Activated naive CD8-positive, alpha-beta T cell treated with anti-CD3 and anti-CD28 coated beads for 36 hours (primary cell): ENCODE measurements at regions not wholly inside any gene's neighbourhood (a gene's known extent, or its start where the extent isn't known, plus 50 kb on each side); places are given as distances from the start of the nearest gene placed in this dataset.

Experiments used
- DNase-seq: peaks from one replicate; pipeline ENCODE4 v3.0.0; 2021
- H3K27ac Mint-ChIP-seq: one replicate; pipeline ENCODE4 v1.8.0; 2022; ENCODE audit warnings: mild to moderate bottlenecking, moderate library complexity, mixed read lengths
- H3K27me3 Mint-ChIP-seq: one replicate; pipeline ENCODE4 v1.8.0; 2022; ENCODE audit warnings: mild to moderate bottlenecking, mixed read lengths
- H3K36me3 Mint-ChIP-seq: one replicate; pipeline ENCODE4 v1.8.0; 2021; ENCODE audit warnings: mild to moderate bottlenecking, mixed read lengths
- H3K4me1 Mint-ChIP-seq: one replicate; pipeline ENCODE4 v1.8.0; 2021; ENCODE audit warnings: mixed read lengths
- H3K4me3 Mint-ChIP-seq: one replicate; pipeline ENCODE4 v1.8.0; 2022; ENCODE audit warnings: mild to moderate bottlenecking, moderate library complexity, mixed read lengths
- H3K9me3 Mint-ChIP-seq: one replicate; pipeline ENCODE4 v1.8.0; 2022; ENCODE audit warnings: mixed read lengths

DNA sequence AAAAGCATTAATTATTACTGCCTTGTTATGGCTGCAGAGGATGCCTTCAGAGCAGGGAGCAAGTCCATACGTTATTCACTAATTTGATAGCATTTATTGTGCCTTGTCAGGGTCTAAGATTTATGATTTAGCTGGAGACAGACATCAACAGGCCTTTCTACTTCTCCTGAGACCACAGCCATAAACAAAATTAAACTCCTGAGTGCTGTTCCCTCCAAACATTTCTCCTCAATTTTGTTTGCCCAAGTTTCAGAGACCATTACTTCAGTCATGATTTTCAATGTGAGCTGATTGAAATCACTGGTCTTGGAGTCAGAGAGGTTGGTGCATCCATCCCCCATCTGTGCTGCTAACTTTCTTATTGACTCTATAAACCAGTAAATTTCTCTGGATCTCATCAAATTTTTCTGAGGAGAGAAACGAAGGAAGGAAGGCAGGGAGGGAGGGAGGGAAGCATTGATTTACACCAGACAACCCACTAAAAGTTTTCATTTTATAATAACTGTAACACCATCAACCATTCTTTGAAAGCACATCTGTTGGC is 423.6 kb upstream of the CDH11 start:
- H3K27me3 Mint-ChIP-seq: no peaks in the 10 kb centered on the region
- no peaks in the 10 kb centered on the region for H3K36me3 Mint-ChIP-seq
- peaks cover 1% of the 10 kb centered on the region for H3K9me3 Mint-ChIP-seq
- H3K4me1 Mint-ChIP-seq: no peaks in the 10 kb centered on the region
- no peak for DNase-seq
- no peak overlapping the region for H3K27ac Mint-ChIP-seq
- H3K4me3 Mint-ChIP-seq: no peak overlapping the region

- no peak for DNase-seq
- Mint-ChIP-seq H3K4me1 (no peaks in the 10 kb centered on the region), H3K9me3 (peaks cover 1% of the 10 kb centered on the region), H3K27ac (no peak overlapping the region), H3K4me3 (no peak overlapping the region), H3K36me3 (no peaks in the 10 kb centered on the region), H3K27me3 (no peaks in the 10 kb centered on the region)
Measured at GRCh38 chr16:65543781-65544740, 422.2 kb upstream of the CDH11 start.

DNA sequence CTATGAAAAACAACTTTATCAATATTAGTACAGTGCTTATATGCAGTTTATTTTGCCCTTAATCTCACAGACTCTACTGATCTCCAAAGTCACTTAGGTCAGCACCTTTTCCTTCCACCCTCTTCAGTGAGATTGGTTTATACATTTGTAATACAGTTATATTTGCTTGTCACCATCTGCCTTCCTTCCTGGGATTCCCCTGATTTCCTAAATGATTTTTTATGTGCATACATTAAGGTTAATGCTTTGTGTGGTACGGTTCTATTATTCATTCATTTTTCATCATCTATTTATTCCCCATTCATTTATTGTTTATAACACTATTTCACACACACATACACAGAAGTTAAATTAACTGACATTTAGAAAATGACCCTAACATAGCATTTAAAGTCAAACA is 419.8 kb upstream of the CDH11 start:
- no peak overlapping the region for H3K27ac Mint-ChIP-seq
- H3K4me1 Mint-ChIP-seq: no peaks in the 10 kb centered on the region
- no peaks in the 10 kb centered on the region for H3K27me3 Mint-ChIP-seq
- H3K9me3 Mint-ChIP-seq: peaks cover 3% of the 10 kb centered on the region
- peaks cover 2% of the 10 kb centered on the region for H3K36me3 Mint-ChIP-seq
- no peak overlapping the region for H3K4me3 Mint-ChIP-seq
- DNase-seq: no peak

- no peak for DNase-seq
- Mint-ChIP-seq H3K36me3 (peaks cover 2% of the 10 kb centered on the region), H3K4me1 (no peaks in the 10 kb centered on the region), H3K4me3 (no peak overlapping the region), H3K9me3 (peaks cover 5% of the 10 kb centered on the region), H3K27me3 (no peaks in the 10 kb centered on the region), H3K27ac (no peak overlapping the region)
Measured at GRCh38 chr16:65540901-65541300, 419.0 kb upstream of the CDH11 start.

DNA sequence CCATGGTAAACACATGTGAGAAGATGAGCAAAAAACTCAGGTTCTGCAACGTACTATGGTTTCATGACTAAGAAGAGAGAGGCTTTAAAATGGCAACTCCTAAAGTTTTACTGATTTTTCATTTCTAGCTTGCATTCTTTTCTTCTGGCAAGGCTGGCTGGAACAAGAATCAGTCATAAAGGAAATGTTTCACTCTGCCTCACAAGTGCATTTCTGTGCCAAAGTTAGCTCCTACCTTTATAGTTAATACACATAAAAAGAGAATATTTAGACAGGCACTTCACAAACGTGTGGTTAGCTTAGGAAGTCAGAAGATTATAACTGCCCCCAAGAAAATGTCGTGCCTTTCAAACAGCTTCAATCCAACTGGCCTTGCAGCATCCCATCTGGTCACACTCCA is 417.1 kb upstream of the CDH11 start:
- Mint-ChIP-seq H3K9me3 (peaks cover 6% of the 10 kb centered on the region), H3K27ac (no peak overlapping the region), H3K4me1 (no peaks in the 10 kb centered on the region), H3K27me3 (no peaks in the 10 kb centered on the region), H3K4me3 (no peak overlapping the region), H3K36me3 (peaks cover 2% of the 10 kb centered on the region)
- DNase-seq: no peak

- Mint-ChIP-seq H3K27me3 (no peaks in the 10 kb centered on the region), H3K4me3 (no peak overlapping the region), H3K4me1 (no peaks in the 10 kb centered on the region), H3K36me3 (peaks cover 2% of the 10 kb centered on the region), H3K9me3 (peaks cover 4% of the 10 kb centered on the region), H3K27ac (no peak overlapping the region)
- DNase-seq: no peak
Measured at GRCh38 chr16:65537336-65537735, 415.5 kb upstream of the CDH11 start.

GRCh38 chr16:65534121-65534528 is 412.3 kb upstream of the CDH11 start:
- Mint-ChIP-seq H3K9me3 (peaks cover 7% of the 10 kb centered on the region), H3K4me3 (no peak overlapping the region), H3K36me3 (peaks cover 2% of the 10 kb centered on the region), H3K27me3 (no peaks in the 10 kb centered on the region), H3K27ac (no peak overlapping the region), H3K4me1 (no peaks in the 10 kb centered on the region)
- DNase-seq: no peak

DNA sequence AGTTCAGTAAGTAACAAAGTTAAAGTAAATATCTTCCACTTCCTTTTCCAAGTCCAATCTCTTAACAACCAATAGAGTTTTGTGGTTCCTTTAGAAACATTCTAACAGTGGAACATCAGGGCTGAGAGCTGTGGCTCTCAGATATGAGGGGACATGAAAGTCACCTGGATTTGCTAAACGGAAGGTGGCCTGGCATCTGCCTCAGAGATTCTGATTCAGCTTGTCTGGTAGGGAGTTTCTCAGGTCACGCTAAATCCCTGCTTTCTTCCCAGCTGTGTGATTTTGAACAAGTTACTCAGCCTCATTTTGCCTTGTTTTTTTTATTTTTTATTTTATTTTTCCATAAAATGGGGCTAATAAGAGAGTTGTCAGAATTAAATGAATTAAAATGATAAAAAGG is 411.0 kb upstream of the CDH11 start:
- H3K36me3 Mint-ChIP-seq: no peaks in the 10 kb centered on the region
- H3K27me3 Mint-ChIP-seq: no peaks in the 10 kb centered on the region
- DNase-seq: no peak
- H3K9me3 Mint-ChIP-seq: peaks cover 5% of the 10 kb centered on the region
- no peak overlapping the region for H3K4me3 Mint-ChIP-seq
- H3K4me1 Mint-ChIP-seq: no peaks in the 10 kb centered on the region
- H3K27ac Mint-ChIP-seq: no peak overlapping the region

DNA sequence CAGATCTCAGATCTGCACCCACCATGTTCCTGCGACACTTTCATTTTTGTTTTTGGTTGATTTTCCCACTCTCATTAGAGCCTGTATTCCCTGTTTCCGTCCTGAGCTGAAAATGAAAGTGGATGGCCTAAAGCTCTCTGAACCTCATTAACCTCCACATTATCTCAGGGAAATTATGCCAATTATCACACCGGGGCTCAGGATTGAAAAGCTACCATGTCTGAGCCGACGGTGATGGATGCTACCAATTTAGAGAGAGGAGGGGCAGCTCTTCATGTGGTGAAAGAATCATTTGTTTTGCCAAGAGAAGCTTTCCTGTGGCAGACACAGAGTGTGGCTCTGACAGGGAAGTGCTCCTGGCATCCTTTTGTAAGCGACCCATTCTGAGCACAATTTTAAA is 410.4 kb upstream of the CDH11 start:
- Mint-ChIP-seq H3K4me1 (no peaks in the 10 kb centered on the region), H3K27ac (no peak overlapping the region), H3K27me3 (no peaks in the 10 kb centered on the region), H3K4me3 (no peak overlapping the region), H3K36me3 (no peaks in the 10 kb centered on the region), H3K9me3 (peaks cover 5% of the 10 kb centered on the region)
- no peak for DNase-seq

DNA sequence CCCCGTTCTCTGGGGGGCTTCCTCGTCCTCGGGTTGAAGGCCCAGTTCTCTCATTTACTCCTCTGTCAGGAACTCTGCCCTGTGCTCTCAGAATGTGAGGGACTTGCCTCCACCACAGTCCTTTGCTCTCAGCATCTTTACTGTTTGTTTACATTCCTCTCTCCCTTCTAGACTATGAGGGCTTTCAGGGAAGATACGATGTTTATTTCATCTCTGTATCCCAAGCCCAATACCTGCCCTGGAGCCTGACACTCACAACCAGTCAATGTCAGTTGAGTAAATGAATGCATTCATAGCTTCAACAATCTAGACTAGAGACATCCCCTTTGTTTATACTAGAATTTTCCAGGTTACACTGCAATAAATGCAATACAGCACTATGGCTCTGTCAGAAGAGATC is 409.6 kb upstream of the CDH11 start:
- H3K9me3 Mint-ChIP-seq: peaks cover 5% of the 10 kb centered on the region
- H3K27ac Mint-ChIP-seq: no peak overlapping the region
- H3K27me3 Mint-ChIP-seq: no peaks in the 10 kb centered on the region
- no peak for DNase-seq
- no peaks in the 10 kb centered on the region for H3K36me3 Mint-ChIP-seq
- no peaks in the 10 kb centered on the region for H3K4me1 Mint-ChIP-seq
- H3K4me3 Mint-ChIP-seq: no peak overlapping the region

DNA sequence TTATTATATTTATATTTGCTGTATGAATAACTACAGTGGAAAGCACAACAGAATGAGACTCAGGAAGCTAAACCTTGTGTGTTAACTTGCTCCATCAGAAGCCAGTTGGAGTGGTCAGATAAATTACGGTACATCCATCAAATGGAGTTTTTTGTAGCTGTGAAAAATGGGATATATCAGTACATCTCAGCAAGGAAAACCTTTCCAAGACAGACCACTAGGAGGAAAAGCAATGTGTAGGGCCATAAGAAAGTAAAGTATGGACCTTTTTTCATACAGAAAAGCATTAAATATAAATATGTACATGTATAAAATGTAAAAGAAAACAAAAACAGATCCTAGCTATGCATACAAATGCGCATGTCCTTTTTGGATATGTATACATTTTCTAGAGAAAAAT is 403.8 kb upstream of the CDH11 start:
- no peak overlapping the region for H3K4me3 Mint-ChIP-seq
- H3K4me1 Mint-ChIP-seq: no peaks in the 10 kb centered on the region
- no peaks in the 10 kb centered on the region for H3K36me3 Mint-ChIP-seq
- H3K27ac Mint-ChIP-seq: no peak overlapping the region
- H3K9me3 Mint-ChIP-seq: no peaks in the 10 kb centered on the region
- no peak for DNase-seq
- H3K27me3 Mint-ChIP-seq: no peaks in the 10 kb centered on the region

DNA sequence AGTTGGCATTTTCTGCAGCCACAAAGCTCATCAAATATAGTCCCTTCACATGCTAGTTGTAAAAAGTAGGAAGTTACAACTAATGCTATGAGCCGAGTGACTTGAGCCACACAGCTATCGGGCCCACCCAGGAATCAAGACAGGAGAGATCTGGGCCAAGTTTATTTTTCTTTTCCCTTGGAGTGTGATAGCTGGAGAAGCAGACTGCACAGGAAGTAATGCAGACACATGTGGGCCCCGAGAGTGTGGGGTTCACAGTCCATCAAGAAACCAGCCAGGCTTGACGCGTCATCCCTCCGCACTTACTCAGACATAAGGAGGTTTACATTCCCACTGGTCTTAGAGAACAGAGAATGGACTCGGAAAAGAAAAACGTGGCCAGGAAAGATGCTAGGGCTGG is 403.1 kb upstream of the CDH11 start:
- Mint-ChIP-seq H3K4me1 (no peaks in the 10 kb centered on the region), H3K9me3 (no peaks in the 10 kb centered on the region)

GRCh38 chr16:65524231-65524630 is 402.4 kb upstream of the CDH11 start:
- no peaks in the 10 kb centered on the region for H3K36me3 Mint-ChIP-seq
- H3K9me3 Mint-ChIP-seq: no peaks in the 10 kb centered on the region
- no peaks in the 10 kb centered on the region for H3K27me3 Mint-ChIP-seq
- no peak overlapping the region for H3K27ac Mint-ChIP-seq
- no peak overlapping the region for H3K4me3 Mint-ChIP-seq
- H3K4me1 Mint-ChIP-seq: no peaks in the 10 kb centered on the region
- no peak for DNase-seq

More for the DNA sequence above, 403.1 kb upstream of the CDH11 start:
- Mint-ChIP-seq H3K36me3 (no peaks in the 10 kb centered on the region), H3K27ac (no peak overlapping the region), H3K4me3 (no peak overlapping the region), H3K27me3 (no peaks in the 10 kb centered on the region)
- no peak for DNase-seq

DNA sequence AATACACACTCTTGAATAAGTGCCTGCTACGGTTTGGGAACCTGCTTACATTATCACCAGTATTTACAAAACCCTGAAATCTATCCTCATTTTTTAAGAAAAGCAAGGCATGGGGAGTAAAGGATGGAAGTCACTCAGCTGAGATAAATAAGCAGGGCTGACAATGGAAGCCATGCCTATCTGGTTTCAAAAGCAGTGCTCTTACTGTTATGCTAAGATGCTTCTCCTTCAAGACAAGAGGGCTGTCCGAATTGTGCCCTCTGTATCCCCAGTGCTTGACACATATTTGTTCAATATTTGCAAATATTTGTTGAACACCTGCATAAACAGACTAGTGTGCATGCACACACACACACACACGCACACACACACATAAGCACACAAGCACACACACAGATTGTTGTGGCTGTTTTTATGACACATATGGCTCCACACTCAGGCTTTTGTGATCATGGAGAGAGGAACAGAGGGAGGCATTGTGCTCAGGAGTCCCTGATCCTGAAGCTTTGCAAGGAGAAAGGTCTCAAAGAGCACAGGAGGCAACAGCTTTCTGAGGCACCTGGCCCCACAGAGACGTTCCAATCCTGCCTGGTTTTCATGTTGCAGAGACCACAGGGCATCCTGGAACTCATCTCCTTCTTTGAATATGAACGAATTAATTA is 401.6 kb upstream of the CDH11 start:
- no peaks in the 10 kb centered on the region for H3K4me1 Mint-ChIP-seq
- H3K27me3 Mint-ChIP-seq: no peaks in the 10 kb centered on the region
- no peak overlapping the region for H3K27ac Mint-ChIP-seq
- no peaks in the 10 kb centered on the region for H3K36me3 Mint-ChIP-seq
- H3K4me3 Mint-ChIP-seq: no peak overlapping the region
- H3K9me3 Mint-ChIP-seq: no peaks in the 10 kb centered on the region
- DNase-seq: no peak

- Mint-ChIP-seq H3K4me1 (no peaks in the 10 kb centered on the region), H3K27me3 (no peaks in the 10 kb centered on the region), H3K27ac (no peak overlapping the region), H3K4me3 (no peak overlapping the region), H3K36me3 (no peaks in the 10 kb centered on the region), H3K9me3 (no peaks in the 10 kb centered on the region)
- no peak for DNase-seq
Measured at GRCh38 chr16:65522412-65522811, 400.5 kb upstream of the CDH11 start.
